ENCODE measurements at regions not wholly inside any gene's neighbourhood (a gene's known extent, or its start where the extent isn't known, plus 50 kb on each side); places are given as distances from the start of the nearest gene placed in this dataset.
"Not testable (repeated sequence)": the region's sequence is repeated elsewhere in the genome, so short reads cannot be mapped to it uniquely, and the experiment has no call there.

DNA sequence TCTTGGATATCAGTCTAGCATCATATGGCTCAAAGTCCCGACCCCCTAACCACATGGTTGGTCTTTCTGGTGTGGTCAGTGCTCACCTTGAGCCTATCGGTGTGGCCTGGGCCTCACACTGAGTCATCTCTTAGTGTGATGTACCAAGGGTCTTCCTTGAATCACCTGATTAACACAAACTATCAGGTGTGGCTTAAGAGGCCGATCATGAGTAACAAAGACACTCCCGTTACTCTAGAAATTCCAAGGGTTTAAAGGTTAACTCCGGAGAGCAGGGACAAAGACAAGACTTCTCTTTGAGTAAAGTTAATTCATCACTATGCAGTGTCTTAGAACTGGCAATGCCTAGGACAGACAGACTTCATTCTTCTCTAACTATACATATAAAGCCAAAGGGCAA, 52.3 kb upstream of the ARMC3 start:
- no peak for DNase-seq

DNA sequence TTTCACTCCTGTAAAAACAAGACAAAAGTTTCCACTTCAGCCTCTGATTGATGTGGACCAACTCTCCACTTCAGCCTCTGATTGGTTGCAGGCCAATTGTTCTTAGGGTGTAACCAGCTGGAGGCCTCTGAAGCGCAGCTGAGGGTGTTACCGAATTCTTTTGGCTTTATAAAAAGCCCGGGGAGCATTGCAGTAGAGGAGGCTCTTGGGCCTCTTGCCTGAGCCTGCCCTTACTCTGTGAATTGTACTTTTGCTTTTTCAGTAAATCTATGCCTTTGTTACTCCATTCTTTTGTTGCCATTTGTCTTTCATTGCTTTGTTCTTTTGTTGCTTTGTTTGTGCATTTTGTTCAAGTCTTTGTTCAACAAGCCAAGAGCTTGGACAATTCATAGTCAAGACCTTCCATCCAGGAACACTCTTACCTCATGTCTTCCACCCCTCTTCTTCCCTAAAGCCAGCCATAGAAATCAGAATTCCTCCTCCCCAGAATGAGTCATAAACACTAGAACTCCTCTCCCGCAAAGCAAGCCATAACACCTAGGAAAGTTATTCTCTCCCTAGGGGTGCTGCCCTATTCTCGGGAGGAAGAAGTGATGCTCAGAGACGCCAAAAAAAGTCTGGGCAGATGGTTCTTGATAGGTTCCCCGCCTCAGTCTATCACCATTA, 53.5 kb upstream of the ARMC3 start:
- no peak for DNase-seq

DNA sequence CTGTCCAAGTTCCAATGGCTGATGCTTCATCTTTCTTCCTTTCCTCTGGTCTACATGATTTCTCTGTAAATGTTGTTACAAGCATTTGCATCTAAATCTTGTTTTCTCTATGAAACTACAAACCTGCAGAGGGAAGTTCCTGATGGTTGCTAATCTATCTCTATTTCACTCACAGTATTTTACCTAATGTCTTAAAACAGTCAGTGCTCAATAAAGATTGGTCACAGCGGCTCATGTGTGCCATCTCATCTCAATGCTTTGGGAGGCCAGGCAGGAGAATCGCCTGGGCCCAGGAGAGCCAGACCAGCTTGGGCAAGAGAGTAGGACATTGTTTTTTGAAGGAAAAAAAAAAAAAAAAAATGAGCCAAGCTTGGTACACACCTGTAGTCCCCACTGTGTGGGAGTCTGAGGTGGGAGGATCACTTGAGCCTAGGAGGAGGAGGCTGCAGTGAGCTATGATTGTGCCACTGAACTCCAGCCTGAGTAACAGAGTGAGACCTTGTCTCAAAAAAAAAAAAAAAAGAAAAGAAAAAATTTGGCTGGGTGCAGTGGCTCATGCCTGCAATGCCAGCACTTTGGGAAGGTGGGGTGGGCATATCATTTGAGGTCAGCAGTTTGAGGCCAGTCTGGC, 71.3 kb upstream of the ARMC3 start:
- no peak for DNase-seq

DNA sequence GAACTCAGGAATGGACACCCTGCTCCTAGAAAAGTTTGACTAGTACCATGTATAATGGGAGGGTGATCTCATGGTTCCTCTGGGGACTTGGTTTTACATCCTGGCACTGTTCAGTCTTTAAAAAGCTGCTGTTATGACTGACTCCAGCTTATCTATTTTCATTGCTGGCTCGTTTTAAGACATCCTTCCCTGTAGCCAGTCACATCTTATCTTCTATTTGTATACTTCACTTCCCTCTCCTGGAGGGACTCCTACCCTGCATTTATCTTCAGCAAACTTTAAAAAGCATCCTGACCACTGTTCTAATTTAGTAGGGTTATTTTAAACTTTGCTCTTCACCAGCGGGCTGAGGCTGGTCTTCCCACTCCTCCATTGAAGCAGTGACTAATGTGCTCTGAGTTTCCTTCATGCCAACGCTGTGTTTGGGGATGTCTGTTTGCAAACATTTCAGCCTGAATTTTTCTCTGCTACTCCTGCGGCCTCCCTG, 72.9 kb upstream of the ARMC3 start:
- DNase-seq: no peak

DNA sequence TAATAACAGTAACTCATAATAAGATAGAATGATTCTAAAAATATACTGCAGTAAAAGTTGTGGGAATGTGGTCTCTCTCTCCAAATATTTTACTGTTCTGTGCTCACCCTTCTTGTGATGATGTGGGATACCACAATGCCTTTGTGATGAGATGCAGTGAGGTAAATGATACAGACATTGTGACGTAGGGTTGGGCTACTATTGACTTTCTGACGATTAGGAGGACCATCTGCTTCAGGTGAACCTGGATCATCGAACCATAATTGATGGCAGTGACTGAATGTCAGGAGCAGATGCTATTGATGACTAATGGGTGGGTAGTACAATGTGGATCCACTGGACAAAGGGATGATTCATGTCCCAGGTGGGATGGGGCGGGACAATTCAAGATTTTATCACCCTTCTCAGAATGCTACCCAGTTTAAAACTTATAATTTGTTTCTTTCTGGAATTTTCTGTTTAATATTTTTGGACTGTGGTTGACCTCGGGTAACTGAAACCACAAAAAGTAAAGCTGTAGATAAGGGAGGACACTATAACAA, 73.9 kb upstream of the ARMC3 start:
- DNase-seq: no peak

DNA sequence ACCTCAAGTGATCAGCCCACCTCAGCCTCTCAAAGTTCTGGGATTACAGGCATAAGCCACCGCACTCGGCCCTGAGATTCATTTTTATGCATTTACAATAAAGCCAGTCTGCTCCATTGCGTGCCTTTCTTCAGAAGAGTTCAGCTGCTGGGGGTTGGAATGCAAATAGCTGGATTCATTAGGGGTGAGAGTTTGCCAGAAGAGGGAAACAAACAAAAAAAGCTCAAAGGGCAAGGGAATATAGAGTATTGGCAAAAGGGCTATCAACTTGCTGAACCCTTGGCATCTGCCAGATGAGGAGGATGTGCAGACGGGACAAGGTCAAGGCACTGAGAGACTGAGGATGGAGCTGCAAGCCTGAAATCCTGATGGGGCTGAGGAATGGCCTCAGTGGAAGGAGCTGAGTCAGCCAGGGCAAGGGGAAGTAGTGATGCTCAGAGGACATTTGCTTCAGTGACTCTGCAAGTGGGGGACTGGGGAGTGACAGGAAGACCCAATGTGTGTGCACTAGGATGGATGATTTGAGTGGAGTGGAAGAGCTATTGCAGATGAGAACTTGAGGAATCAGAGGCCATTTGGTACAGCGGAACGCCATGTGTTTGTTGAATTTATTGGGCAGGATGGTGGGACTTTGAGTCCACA, 75.0 kb upstream of the ARMC3 start:
- DNase-seq: no peak

DNA sequence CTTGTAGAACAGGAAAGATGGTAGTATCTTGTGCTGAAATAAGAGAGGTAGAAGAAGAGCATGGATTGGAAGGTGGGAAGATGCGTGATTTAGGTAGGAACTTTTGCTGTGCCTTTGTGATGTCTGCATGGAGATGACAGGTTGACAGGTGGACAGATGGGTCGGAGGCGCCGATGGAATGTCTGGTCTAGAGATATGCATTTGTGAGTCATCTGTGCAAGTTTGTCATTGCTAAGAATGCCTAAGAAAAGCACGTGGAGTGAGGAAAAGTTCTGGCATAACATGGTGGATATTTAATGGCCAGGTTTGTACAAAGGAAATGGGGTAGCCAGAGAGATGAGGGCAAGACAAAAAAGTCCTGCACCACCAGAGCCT, 76.0 kb upstream of the ARMC3 start:
- no peak for DNase-seq

DNA sequence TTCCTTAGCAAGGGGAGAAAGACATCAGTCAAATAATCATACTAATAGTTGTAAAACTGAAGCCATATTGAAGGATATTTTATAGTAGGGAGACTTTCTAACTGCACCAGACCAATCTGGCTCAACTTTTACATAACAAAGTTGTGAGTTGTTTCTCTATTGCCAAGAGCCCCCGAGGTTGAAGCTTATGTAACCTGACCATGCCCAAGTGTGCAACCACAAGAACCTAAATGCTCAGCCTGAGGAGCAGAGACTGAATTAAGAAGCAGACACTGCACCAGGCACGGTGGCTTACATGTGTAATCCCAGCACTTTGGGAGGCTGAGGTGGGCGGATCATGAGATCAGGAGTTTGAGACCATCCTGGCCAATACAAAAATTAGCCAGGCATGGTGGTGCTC, 77.3 kb upstream of the ARMC3 start:
- DNase-seq: no peak

DNA sequence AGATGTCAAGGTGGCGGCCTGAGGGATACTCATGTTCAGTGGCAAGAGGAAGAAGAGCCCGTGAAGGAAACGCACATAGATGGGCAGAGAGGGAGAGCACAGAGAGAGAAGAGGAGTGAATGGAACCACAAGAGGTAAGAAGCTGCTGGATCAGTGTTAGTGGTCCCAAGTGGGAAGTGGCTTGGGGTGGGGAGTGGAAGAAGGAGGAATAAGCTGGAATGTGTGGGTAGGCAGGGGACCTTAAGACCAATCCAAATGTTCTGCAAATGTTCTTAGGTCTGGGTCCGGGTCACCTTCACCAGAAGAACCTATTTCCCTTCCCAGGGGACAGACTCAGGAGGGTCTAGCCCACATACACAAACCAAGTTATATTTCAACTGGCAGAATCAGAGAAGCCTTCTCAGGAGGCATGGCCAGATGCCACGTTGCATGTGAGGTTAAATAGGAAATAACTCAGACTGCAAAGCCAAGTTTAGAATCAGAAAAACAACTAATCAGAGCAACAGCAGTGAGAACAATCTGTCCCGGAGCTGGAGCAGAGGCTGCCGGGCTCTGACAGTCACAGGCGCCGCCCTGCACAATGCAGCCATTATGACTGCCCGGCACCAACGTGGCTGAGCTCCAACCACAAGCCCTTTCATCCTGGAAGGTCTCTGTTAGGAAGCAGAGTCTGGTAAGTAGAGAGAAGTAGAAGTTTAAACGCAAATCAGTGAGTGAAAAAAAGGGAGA, 78.6 kb upstream of the ARMC3 start:
- DNase-seq: no peak

DNA sequence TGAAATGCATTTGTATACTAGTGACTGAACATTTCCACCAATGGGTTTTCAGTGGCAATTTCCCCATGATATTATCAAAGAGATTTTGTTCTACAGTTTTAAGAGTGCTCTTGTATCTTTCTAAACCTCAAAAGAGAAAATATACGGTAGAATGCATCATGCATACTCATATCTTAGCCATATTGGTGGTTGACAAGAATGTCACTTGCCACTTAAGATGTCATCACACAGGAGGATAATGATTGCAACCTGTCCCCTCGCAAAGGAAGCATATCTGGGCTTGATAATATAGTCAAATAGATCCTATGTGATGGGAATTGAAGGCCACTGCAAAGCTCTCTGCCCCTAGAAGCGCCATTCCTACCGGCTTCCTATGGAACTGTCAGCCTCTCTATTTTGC, 79.3 kb upstream of the ARMC3 start:
- DNase-seq: no peak

DNA sequence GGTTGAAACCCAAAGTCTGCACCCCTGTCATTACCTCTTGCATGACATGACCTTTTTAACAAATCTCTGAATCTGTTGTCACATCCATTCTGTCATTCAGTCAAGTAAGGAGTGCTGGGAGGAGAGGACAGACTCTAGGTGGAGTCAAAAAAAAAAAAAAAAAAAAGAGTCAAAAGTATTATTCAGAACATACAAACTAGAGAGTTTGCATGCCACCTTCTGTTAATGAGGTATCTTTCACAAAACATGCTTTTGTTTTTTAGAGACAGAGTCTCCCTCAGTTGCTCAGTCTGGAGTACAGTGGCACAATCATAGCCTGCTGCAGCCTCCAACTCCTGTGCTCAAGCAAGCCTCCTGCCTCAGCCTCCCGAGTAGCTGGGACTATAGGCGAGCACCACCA, 81.6 kb upstream of the ARMC3 start:
- DNase-seq: no peak

DNA sequence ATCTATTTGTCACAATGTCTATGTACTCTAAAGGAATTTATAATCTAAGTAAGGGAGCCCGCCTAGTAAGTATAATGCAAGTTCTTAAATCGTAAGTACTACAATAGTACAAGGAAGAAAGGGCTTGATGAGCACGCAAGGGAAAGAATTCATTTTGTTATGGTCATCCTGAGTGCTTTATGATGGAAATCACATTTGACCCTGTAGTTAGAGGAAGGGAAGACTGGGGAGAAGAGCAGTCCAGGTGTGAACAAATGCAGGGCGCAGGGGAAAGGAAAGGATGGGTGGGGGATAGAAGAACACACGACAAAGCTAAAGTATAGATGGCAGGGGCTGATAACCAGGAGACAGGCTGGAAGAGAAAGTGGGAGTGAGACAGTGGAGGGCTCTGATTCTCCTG, 88.2 kb upstream of the ARMC3 start:
- DNase-seq: no peak

DNA sequence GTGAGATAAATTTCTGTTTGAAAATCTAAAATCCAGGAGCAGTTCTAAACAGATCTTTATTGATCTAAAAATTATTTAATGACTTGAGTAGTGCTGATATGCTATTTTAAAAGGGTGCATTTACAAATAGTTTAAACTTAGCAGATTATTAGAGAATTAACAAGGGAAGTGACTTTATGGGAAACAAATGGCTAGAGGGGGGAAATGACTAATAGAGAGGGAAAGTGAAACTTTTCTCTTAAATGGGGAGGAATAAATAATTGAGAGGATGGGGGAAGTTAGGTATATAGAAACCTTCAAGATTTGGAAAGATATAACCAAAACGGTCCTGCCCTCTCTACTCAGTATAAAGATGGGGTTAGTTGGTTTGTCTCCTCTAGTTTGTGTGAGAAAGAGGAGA, 90.1 kb upstream of the ARMC3 start:
- no peak for DNase-seq

DNA sequence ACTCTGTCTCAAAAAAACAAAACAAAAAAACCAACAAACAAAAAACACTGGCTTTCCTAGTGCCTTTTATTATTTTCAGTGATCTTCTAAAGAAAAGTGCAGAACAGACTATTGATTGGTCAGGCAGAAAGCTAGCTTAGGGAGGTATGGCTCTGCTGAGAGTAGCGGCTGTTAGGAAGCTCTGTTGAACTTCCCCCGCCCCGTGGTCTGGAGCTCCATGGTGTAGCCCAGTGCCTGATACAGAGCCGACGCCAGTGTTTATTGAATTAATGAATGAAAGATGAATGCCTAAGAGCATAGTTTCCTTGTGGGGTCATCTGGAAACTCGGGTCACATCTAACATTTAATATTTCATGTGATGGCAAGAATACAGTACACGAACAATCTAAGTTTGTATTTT, 90.5 kb upstream of the ARMC3 start:
- DNase-seq: no peak

DNA sequence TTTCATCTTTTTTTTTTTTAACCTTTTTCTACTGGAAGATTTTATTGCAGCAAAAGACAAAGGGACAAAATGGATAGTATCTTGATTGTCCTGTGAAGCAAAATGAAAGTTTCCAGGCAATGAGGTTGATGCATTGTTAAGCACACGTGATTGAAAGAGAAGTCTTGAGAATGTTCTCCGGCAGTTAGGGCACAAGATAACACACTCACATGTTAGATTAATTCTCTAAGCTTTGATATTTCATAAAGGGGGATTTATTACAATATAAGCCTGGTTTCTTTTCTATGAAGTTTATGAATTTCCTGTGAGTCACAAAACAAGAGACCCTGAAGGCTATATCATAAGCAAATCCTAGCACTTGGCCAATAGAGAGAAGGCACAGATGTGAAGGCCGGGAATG, 93.4 kb upstream of the ARMC3 start:
- no peak for DNase-seq

DNA sequence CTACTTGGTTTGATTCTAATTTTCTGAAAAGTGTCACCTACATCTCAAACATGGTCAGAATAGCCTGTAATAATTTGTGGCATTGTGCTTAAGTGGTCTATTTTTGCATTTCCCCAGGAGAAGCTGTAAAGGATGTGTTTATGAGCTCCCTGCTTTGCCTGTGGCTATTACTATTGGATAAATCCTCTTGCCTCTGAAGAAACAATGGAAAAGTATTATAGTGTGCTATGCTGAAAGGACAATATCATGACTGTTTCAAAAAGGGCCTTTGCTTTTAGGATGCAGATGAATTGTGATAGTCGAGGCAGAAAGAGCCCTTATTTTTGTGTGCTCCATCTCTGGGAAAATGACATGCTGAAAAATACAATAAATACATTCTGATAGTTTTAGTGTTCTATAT, 94.1 kb upstream of the ARMC3 start:
- no peak for DNase-seq

DNA sequence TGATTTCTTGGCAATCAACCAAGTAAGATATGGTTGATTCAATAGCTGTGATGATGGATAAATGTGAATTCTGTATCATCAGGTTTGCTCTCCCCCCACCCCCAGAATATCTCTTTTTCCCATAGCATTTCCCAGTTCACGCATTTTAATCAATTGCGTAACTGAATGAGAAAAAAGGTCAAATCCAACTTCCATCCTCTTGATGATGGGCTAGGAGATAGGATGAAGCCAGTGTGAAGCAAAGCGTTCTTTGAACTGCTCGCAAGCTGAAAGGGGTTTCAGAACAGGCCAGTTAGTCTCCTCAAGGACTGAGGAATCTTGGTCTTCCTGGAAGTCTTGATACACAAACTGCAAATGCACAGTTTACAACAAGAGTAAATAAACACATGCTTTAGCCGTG, 94.5 kb upstream of the ARMC3 start:
- DNase-seq: no peak

DNA sequence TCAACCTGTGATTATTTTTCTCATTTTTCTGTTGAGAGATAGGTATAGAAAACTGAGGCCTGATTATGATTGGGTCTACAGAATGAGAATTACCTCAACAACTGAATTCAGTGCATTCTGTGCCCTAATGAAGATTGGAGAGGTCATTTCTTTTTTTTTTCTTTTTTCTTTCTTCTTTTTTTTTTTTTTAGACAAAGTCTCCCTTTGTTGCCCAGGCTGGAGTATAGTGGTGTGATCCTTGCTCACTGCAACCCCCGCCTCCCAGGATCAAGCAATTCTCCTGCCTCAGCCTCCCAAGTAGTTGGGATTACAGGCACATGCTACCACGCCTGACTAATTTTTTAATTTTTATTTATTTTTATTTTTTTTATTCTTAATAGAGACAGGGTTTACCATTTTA, 95.0 kb upstream of the ARMC3 start:
- no peak for DNase-seq

DNA sequence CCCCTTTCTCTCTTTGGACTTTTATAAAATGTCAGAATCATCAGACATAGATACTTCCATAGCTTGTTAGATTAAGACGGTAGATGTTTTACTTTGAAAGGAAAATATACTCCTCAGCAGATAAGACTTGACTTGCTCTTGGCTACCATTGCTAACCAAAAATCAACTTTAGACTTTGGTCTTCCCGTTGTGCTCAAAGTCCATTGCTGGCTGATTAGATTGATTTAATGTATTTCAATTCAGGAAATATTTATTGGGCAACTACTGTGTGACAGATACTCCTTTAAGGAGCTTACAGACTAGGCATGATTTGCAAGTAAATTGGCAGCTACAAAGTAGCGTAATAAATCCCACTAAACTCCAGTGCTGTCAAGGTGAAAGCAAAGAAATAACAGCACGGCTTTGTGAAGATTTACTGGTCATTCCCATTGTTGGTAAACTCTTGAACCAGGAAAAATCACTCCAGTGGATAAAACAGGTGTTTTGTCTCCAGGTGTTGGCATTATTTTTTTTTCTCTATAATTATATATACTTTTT, 95.7 kb upstream of the ARMC3 start:
- no peak for DNase-seq

DNA sequence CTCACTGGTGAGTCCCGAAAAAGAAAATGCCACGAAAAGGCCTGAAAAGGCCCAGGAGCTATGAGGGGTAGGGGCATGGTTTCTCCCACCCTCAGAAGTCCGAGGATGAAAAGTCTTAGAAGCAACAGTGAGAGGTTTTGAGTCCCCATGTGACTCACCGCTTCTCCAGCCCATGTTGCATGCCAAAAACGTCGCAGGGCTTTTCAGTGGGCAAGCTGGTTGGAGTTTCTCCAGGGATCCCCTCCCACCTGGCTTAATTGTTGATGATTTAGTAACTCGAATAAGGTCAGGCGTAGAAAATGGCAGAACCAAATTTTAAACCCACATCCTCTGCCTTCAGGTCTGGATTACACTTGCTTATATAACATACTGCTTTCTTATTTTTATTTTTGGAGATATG, 96.3 kb upstream of the ARMC3 start:
- DNase-seq: no peak

DNA sequence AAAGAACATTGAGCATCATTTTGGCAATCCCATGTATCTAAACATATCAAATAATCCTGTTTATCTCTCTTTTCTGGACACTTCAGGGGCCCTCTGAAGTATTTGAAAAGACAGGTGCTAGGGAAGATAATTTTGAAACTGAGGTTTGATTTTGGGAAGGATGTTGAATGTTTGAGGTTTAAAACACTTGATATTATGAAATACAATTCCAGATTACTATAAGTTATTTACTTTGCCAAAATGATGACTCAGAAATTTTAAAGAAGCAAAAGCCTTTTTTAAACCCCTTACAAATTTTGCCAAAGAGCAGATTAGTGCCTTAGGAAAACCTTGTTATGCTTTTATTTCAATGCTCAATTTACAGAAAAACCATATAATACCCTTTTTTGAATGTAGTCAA, 99.1 kb upstream of the ARMC3 start:
- not testable (repeated sequence) for DNase-seq

DNA sequence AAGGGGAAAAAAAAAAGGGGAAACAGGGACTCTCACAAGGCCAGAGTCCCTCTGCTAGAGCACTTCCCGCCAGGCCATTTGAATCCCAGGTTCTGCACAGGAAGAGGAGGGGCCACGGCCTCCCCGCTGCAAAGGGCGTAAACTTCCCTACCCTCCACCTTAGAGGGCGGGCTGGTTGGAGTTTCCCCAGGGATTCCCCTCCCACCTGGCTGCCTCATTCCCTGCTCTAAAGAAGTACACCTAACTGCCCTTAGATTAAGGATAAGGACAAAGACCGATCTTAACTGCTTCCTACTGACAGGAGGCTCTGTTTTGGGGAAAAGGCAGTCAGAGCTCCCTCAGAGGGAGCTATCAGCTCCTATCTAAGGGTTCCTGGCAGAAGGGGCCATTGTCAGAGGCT, 102.0 kb upstream of the ARMC3 start:
- DNase-seq: no peak

DNA sequence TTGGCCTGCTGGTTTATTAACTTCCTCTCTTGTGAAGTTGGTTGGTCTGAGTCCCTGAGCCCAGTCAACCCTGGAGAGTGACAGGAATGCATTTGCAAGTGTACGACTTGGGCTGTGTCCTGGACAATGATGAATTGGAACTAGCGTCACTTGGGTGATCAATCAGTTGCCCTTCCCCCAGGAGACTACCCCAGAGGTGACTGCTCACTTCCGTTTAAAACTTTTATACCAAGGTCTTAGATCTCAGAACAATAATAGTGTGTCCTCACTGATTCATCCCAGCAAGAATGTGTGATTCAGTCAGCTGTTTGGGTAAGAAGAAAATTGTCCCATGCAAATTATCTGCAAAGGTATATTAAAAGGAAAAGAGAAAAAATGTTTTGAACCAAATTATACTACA, 102.9 kb upstream of the ARMC3 start:
- peak; percentile 31 for DNase-seq

Measured in kidney glomerular epithelial cell (primary cell).